T47D (cell line): ENCODE measurements at regions not wholly inside any gene's neighbourhood (a gene's known extent, or its start where the extent isn't known, plus 50 kb on each side); places are given as distances from the start of the nearest gene placed in this dataset.
A peak's percentile ranks its signal among the peaks of the same experiment; 100 is the strongest.

Source experiments
- DNase-seq, 2 experiments: peaks; one replicate each; pipeline versions ENCODE4 v3.0.0 to v3.0.0-alpha.2; 2011 to 2012; ENCODE audit warnings: low read depth in 1 of 2, low spot score in 1 of 2
- JUND ChIP-seq: IDR thresholded peaks from 2 replicates; pipeline ENCODE4 v1.6.1; 2012; ENCODE audit warnings: low read depth
- in situ Hi-C: cut with HindIII; loops from 2 replicates; pipeline ENCODE4 v1.10.0; 2016; ENCODE audit warnings: low sequenced_read_pairs, low pct_unique_long_range_greater_than_20kb

DNA sequence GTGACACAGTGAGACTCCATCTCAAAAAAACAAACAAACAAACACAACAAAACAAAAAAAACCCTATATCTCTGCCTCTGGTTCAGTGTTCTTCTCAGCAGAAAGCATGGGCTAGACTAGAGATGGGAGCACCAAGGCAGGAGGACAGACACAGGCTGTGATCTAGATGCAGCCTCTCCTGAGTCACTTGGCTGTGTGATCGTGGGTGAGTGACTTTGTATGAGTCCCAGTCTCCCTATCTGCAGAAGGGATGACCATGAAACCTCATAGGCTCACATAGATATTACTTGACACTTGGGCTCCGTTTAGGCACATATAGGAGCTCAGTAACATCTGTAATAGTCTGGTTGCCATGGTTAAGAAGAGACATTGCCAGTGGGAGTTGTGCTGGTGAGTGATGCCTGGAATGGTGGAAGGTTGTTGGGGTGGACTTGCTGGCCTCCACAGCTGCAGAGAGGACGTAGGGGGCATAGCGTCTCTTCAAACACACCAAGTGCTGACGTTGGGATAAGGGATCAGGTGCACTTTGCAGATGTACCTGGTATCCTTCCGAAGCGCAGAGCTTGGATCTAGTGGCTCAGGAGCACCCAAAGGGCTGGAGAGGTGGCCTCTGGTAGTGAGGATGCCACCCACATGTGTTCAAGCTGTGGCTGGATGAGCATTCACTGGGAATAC is 318.9 kb upstream of the HS6ST1 start:
- TF ChIP-seq JUND = no peak
- in situ Hi-C loops = no loop called here
- DNase-seq = no peak

DNA sequence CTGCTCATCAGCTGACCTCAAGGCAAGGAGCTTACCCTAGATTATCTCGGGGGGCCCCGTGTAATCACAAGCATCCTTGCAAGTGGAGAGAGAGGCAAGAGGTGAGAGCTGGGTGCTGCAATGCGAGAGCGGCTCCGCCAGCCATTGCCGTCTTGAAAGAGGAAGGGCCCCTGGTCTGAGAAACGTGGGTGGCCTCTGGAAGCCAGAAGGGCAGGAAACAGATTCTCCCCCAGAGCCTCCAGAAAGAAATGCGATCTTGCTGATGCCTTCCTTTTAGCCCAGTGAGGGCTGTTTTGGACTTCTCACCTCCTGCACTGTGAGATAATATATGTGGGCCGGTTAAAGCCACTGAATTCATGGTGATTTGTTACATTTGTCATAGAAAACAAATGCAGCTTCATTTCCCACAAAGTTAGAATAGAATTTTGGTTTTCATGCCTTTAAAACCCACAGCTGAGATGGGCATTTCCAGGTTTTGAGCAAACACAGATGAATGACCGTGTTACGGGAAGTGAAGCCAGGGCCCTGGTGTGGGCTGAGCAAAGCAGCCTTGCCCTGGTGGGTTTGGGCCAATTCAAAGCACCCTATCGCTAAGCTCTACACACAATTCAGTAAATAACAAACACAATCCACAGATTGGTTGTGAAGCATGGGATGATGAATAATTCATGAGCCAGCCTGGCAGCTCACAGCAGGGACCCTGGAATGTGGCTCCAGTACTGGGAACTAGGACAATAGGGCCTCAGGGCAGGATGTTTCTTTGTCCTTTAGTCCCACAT is 319.9 kb upstream of the HS6ST1 start:
- no peak for TF ChIP-seq JUND
- peak in 1 of 2 experiments; percentile 33 for DNase-seq
- in situ Hi-C loops = no loop called here

DNA sequence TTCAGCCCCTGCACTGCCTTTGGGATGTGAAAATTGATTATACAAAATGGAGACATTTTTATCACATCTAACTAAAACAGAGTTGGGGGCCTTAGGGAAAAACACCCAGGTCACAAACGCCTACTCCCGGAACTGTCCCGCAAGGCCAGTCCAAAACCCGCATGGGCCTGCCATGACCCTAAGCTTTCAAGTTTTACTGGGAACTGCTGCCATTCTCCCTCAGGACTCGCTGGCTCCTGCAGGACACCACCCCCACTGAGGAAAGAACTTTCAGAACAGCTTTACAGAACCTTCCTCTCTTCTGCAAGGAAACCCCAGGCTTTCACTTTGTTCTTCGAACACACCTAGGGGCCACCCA is 320.4 kb upstream of the HS6ST1 start:
- TF ChIP-seq JUND = no peak
- in situ Hi-C loops = no loop called here
- DNase-seq = no peak

DNA sequence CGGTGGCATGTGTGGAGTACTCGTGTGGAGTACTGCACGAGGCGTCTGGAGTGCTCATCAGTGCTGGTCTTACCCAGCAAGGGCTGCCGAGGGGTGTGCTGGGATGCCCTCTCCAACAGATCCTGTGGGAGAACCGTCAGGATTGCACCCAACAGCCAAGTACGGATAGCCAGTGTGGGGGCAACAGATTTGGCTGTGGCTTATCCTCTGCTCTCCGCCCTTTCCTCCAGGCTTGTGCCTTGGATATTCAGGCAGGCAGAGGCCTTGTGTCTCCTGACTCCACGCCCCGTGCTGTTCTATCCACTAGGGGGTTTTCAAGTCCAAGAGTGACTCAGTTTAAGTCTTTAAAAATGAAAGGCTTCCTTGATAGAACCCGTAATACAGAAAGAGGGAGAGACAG is 321.0 kb upstream of the HS6ST1 start:
- DNase-seq = no peak
- no peak for TF ChIP-seq JUND
- in situ Hi-C loops = no loop called here

DNA sequence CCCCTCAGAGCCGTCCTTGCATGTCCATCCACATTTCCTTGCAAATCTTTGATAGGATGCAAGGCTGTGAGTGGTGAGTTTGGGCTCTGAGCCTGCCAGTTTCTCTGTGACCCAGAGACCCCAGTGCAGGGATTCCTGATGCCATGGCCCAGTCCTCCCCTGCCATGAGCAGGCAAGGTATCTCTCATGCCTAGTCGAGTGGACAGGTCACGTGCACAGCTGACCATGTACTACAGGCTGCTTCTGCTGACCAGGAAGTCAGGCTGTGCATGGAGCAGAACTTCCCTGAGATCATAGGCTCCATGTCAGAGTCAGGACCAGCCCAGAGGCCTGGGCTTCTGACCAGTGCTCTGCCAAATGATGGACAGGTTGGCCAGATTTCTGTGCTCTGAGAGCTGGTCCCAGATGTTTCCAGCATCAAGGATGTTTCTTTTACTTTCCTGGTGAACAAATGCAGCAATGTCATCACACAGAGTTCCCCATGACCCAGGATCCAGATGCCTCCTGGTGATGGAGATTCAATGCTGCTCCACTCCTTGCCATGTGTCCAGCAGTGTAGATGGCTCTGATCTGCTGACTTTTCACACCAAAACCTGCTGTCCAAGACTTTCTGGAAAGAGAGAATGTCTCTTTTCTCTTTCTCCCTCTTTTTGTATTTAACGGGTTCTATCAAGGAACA is 321.6 kb upstream of the HS6ST1 start:
- DNase-seq = no peak
- no peak for TF ChIP-seq JUND
- in situ Hi-C loops = no loop called here

DNA sequence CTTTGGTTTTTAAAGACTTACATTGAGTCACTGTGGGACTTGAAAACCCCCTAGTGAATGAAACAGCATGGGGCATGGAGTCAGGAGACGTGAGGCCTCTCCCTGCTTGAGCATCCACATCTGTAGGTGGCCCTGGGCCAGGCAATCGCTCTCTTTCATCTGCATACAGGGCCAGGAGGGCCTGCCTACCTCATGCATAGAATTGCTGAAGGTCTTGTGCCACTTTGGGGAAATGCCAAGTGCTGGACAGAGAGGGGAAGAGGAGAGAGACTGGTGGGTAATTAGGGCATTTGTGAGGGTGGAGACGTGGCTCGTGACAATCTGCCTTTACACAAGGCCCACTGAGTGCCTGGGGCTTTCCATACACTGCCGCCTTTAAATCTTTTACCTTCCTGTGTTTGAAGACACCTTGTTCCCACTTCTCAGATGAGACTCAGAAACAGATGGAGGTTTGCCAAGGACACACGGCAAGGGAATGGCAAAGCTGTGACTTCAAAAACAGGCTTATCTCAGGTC is 322.2 kb upstream of the HS6ST1 start:
- in situ Hi-C loops = no loop called here
- no peak for TF ChIP-seq JUND
- DNase-seq = no peak

DNA sequence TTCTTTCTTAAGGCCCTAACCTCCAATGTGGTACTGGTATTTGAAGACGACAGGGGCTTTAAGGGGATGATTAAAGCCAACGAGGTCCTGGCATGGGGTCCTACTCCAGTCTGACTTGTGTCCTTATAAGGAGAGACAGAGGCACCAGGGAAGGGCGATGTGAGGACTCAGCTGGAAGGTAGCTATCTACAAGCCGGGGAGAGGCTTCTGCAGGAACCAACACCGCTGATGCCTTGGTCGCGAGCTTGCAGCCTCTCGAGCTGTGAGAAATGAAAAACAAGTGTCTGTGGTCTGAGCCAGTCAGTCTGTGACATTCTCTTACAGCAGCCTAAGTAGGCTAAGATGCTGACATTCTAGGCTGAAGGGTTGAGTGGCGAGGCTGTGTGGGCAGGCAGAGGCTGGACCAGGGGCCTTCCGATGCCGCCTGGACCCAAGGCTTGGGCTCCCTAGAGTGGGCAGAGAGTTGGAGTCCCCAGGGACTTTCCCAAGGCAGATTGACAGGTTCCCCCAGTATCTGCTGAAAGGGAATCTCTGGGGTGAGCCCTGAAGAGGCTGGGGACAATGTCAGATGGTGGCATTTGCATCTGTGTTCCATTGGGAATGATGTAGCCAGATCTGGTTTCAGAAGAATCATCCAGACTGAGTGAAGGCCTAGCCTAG is 322.9 kb upstream of the HS6ST1 start:
- TF ChIP-seq JUND = no peak
- in situ Hi-C loops = no loop called here
- DNase-seq = no peak

DNA sequence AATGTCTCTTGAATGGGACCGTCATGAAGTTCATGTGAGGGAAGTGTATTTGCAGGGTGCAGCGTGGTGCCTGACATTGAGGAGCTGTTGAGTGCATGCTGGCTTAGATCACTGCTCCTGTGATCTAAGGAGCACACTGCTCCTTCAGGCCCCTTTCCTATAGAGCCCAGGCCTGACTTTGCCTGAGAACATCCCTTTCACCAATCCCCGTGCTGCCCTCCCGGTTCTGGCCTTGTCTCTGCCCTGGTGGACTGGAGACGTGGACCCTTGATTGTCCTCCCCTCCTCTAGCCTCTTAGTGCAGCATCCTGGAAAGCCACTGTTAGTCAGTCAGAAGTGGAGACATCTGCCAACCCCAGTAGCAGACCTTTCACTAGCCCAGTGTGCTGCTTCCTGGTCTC is 323.6 kb upstream of the HS6ST1 start:
- TF ChIP-seq JUND = no peak
- in situ Hi-C loops = no loop called here
- no peak for DNase-seq

DNA sequence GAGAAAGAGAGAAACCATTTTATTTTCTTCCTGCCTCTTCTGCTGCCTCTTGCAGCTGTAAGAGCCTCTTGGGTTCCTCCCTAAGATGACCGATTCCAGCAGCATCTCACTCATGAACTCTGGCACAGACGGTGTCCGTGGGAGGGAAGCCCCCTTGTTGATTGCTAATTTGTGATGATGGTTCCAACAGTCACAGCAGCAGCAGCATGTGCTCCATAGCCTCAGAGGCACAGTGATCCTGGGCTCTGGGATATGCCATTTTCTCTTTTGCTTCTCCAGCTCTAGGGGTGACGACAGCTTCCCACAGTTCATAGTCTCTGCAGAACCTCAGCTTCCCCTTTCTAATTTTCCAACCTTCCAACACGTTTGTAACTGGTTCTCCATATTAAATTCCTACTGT is 324.2 kb upstream of the HS6ST1 start:
- in situ Hi-C loops = no loop called here
- DNase-seq = no peak
- TF ChIP-seq JUND = no peak

DNA sequence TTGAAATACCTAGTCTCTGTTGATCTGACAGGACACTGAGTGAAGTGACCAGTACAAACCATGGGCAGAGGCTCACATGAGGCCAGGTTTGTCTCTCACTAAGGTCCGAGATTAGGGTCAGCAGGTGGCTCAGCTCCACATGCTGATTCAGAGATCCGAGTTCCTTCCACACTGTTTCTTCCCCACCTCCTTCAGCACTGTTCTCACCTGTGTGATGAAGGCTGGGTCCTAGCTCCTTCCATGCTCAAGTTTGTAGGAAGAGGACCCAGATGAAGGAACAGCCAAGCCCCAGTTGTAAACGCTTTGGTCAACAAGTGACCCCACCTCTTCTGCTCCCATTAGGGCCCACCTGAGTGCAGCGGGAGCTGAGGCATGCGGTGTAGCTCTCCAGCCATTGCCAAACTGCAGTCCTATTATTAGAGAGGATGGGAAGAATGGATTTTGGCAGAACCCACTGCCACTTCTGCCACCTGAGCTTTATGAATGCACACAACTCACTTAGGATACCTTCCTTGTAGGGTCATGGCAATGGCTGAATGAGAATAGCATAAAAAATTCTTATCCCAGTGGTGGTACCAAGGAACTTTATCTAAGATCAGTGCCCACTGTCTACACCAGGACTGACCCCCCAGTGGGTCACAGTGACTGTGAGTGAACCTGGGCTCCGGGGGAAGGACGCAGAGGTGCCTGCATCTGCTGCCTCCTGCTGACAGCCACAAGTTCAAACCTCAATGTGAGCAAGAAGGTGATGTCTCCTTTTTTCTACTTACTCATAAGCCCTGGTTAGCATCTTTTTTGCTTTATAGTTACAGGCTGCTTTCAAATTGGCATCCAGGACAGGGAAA is 324.8 kb upstream of the HS6ST1 start:
- no peak for DNase-seq
- in situ Hi-C loops = no loop called here
- TF ChIP-seq JUND = no peak

DNA sequence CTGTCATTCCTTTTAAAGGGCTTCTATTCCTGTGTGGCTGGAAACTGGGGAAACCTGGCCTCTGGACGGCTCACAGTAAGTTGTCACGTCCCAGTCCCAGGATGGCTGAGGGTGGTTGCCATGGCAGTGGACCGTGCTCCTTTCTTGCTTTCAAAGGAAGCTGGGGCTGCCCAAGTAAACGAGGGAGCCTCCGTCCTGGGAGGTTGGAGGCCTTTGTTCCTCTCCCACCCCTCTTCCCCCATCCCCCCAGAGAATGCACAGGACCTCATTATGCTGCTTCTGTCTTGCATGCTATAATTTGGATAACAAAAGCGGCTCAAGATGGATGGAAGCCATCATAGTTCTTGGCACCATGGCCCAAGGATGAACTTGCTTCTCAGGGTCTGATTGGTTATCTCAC is 325.5 kb upstream of the HS6ST1 start:
- no peak for TF ChIP-seq JUND

DNA sequence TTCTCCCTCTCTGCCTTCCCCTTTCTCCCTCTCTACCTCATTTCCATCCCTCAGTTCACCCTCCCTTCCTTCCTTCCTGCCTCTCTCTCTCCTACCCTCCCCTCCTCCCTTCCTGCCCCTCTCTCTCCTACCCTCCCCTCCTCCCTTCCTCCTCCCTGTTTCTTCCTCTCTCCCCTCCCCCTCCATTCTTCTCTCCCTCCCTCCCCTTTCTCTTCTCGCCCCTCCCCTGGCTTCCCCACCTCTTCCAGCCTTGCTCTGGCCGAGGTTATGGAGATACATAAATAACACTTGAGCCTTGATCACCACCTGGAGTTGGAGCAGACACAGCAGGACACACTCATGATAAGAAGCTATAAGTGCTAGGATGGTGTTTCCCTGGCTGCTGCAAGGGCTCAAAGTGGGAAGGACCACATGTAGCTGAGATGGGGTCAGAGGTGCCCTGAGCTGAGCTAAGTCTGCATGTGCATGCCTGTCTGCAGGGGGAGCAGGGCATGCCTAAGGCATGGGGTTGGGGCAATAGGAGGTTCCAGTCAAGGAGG is 326.1 kb upstream of the HS6ST1 start:
- no peak for DNase-seq
- TF ChIP-seq JUND = no peak
- in situ Hi-C loops = no loop called here

More for the DNA sequence above, 325.5 kb upstream of the HS6ST1 start:
- in situ Hi-C loops = no loop called here
- DNase-seq = no peak
